ENCODE measurements at regions not wholly inside any gene's neighbourhood (a gene's known extent, or its start where the extent isn't known, plus 50 kb on each side); places are given as distances from the start of the nearest gene placed in this dataset.

- TF ChIP-seq, protein P1, sequence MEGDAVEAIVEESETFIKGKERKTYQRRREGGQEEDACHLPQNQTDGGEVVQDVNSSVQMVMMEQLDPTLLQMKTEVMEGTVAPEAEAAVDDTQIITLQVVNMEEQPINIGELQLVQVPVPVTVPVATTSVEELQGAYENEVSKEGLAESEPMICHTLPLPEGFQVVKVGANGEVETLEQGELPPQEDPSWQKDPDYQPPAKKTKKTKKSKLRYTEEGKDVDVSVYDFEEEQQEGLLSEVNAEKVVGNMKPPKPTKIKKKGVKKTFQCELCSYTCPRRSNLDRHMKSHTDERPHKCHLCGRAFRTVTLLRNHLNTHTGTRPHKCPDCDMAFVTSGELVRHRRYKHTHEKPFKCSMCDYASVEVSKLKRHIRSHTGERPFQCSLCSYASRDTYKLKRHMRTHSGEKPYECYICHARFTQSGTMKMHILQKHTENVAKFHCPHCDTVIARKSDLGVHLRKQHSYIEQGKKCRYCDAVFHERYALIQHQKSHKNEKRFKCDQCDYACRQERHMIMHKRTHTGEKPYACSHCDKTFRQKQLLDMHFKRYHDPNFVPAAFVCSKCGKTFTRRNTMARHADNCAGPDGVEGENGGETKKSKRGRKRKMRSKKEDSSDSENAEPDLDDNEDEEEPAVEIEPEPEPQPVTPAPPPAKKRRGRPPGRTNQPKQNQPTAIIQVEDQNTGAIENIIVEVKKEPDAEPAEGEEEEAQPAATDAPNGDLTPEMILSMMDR (IDR thresholded peaks at IDR 0.05; ENCODE audit: low read depth, low read length), result no peak
- TF ChIP-seq POLR2A (IDR thresholded peaks at IDR 0.05; ENCODE audit: extremely low read depth, insufficient read length), result no peak
Observed at GRCh38 chr20:48056218-48056617, 270.9 kb upstream of the SULF2 start.
